Hematopoietic multipotent progenitor cell treated with erythropoietin and hydrocortisone succinate and interleukin-3 and kit ligand, for 8 days (in vitro differentiated cells): ENCODE measurements at regions not wholly inside any gene's neighbourhood (a gene's known extent, or its start where the extent isn't known, plus 50 kb on each side); places are given as distances from the start of the nearest gene placed in this dataset.

Experiments
- DNase-seq: peaks from one replicate; pipeline ENCODE4 v3.0.0-alpha.2; 2015

DNA sequence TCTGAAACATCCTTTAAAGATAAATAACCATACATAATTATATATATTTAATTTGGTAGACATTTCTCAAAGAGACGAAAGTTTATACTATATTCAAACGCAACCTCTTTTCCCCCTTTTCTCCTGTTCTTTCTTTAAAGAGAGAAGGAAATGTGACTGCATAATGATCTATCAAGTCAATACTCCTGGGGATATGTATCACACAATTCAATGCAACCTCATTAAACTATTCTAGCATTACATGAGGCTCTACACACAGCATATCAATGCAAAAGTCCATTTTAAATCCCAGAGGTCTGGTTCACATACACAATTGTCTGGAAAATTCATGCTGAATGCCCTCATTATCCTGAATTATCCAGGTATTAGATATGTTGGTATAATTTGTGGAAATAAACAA lies 330.7 kb downstream of the LMX1A start:
- no peak for DNase-seq

DNA sequence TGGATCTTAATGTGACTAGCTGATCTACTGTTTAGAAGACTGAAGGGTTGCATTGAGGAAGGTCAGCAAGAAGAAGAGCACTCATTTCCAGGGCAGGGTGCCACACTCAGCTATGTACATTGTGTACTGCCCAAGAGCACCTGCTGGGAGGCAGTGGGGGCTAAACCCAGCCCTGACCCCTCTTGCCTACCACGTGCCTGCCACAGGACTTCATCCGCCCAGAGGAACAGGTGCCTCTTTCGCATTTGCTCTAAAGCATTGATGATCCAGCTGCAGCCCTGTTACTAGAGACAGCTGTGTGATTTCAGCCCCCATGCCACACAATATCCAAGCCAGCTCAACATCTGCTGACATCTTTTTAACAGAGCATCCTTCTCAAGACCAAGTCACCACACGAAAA lies 341.8 kb downstream of the LMX1A start:
- no peak for DNase-seq

DNA sequence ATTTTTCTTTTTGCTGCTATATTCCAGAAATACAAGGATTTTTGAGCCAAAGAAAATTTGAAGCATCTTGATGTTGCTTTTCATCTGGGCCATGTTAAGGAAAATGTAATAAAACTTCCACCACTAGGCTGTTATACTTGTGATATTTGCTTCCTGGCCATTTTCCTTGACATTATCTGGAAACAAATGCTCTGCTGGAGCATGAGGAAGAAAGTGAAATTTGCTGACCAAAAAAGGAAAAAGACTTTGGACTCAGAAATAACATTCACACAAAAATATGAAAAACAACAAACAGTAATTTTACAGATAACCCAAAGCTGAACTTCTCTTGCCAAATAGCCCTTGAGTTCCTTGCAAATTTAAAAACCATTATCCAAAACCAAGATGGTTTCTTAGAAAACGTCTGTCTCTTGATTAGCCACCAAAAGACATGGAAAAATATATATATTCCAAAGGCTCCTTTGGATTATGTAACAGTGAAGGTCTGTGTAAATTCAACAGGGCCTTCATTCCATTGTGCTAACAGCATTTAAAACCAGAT lies 344.5 kb downstream of the LMX1A start:
- no peak for DNase-seq

DNA sequence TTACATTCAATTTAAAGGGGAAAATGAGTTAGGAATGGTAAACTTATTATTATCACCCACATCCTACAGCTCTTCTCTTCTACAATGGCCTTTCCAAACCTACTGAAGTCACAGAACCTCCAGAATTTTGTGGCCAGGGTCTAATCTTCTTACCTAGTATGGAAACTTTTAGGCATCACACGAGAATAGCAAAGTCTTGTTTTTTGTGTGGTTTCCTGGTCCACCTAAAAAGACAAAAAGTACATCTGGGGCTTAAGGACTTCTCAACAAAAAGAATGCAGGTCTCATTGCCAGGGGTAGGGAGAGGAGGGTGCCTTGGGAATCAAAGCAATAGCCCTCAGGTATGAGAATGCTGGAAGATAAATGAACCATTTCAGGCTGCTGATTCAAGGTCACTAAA lies 345.3 kb downstream of the LMX1A start:
- no peak for DNase-seq

DNA sequence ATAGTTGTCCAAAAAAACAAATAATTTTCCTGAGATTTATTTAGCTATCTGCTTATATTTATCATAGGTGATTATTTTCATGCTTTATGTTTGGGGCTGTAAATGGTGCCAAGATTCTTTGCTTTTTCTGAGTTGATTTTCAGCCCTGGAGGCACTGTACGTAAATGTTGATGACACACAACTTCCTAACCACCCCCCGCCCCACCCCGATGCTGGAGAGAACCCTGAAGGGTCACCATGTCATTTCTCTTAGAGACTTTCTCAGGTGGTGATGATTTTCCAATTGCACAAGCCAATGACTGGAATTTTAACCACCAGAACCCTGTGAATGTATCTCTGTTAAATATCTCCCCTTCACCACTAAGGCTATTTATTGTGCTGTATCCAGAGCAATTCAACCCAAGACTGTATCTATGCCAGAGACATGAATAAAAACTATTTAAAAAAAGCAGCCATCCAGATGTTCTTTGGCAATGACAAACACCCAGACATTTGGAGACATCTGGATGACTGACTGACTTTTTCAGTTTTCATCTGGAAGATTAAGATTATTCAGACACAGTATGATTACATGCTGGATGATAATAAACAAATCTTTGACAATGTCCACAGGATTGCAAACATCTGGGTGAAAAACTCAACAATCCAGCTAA lies 346.0 kb downstream of the LMX1A start:
- no peak for DNase-seq

DNA sequence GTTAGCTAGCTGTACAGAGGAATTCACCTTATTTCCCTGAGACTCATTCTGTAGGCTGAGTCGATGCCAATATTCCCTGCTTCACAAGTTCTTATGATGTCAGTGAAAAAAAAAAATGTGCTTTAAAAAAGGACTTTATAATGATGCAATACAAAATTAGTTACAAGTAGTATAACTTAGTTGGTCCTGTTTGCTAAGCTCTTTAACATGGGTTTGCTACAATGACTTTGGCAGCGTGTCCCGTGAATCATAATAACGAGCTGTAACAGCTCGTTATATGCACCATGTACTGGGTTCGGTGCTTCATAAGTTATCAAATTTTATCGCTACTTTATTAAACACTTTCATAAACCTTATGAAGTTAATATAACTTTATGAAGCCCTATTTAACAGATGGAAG lies 349.7 kb downstream of the LMX1A start:
- no peak for DNase-seq

DNA sequence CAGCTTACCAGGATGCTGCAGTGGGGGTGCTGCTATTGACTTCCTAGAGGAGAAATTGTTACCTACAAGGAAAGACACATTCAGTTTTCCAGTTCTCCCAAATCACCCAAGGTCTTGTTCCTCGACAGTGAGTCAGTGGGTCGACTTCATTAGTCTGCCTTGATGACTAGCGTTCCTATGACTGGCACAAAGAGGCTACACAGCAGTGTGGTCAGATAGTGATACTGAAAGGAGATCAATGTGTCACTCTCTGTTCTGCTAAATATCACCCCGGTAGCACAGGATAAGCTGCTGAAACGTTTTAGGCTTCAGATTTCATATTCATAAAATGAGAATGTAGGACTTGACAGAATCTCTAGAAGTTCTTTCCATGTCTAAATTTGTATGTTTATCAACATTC lies 357.4 kb downstream of the LMX1A start:
- no peak for DNase-seq

DNA sequence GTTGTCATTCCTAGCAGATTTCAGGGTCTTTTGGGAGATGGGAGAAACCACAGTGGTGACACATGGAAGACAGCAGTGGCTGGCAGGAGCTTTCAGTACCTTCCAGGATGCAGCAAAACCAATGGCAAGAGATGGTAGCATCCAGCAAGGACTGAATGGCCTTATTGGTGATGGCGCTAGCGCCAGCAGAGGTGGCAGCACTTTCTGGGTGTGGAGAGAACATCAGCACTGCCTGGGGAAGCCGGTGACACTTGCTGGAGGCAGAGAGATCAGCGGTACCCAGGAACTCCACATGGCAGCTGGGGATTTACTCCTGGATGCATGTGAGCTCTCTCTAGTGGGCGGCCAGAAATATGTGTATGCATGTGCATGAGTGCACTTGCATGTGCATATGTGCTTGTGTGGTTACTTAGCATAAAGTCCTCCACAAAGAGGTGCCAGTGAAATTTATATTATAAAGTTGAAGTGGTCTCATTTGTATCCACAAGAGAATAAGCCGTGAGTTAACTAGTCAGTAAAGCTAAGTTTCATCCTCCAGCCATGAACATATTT lies 364.7 kb downstream of the LMX1A start:
- DNase-seq, result no peak

DNA sequence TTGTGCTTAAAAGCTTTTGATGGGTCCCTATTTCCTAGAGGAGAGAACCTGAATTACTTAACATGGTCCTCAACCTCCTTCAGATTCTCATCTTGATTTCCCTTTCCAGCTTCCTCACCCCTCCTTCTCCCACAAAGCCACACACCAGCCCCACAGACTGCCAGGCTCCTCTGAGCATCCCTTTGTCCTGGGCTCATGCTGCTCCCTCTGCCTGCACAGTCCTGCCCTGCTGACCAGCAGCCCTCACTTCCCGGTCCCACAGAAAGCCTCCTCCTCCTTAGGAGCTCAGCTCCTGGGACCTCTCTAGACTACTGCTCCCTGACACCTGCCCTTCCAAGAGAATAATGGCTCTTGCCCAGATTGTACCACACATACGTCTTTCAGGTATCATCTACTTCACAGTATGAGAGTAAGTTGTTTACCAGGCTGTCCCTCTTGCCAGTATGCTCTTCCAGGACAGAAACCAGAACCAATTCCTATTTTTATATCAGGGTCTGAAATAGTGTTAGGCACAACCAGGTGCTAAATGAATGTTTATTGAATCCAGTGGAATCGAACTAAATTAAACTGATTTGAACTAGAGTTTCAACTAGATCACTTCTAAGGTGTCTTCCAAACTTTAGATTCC lies 373.4 kb downstream of the LMX1A start:
- DNase-seq, result no peak

DNA sequence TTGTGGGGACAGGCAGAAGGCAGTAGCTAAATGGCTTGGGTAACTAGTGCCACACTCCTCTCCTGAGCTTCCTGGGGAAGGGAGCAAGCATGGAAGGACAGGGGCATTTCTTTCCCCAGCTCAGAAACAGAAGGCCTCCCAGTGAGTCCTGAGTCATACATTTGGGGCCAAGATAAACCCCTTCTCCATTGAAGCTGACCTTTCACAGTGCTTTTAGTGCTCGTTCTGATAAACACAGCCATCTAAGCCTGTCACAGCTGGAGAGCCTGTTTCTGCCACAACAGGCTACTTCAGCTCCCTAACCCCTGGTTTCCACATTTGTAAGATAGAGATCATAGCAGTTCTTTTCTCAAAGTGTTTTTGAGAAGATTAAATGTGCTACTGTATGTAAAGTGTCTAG lies 374.0 kb downstream of the LMX1A start:
- DNase-seq, result no peak

DNA sequence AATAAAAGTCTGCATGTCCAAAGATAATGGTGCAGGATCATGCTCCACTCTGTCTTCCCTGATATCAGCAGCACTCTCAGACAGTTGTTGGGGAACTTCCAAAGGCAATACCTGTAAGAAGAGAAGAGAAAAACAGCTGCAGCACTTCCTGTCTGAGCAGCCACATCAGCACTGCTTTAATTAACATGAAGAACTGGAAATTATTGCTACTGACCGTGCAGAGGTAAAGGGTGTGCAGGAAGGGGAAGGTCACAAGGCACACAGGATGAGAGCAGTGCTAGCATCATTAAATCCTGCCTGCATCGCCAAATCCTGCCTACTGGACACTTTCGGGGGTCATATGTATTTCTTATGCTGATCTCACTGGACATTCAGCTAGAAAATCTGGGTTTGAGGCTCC lies 379.0 kb downstream of the LMX1A start:
- no peak for DNase-seq

DNA sequence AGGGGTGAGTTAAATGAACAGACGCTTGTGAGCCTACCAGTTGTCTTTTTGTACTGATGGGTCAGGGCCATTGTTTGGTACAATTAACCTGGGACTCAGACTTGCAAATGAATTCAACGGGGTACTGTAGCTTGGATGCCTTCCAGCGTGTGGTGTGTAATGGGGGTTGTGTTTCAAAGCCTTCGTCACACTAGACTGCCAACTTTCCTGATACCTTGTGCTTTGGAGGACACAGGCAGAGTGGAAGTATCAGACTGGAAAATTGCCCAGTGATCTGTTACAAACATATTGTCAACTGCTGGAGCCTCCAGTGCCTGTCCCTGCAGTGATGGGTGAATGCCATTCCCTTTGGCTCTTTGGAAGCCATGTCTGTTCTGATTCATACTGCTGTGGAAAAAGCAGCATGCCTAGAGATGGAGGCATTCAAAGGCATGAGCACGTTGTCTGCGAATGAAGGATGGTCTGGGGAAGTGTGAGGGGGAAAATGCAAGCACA lies 384.5 kb downstream of the LMX1A start:
- no peak for DNase-seq

DNA sequence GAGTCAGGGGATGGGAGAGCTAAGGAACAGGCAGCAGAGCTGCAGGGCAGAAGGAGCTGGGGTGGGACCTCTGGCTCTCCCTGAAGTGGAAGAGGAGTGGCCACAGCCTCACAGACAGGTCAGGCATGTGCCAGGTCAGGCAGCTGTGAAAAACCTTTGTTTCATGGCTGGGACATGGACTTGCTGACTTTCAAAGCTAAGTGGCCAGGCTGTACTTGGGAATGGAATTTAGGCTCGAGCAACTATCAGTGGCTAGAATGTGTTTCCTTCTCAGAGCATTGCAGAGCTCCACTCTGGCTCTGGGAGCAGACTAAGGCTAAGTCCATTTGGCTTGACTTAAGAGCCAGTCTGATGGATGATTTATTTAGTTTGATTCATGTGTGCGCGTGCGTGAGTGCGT lies 385.1 kb downstream of the LMX1A start:
- no peak for DNase-seq

DNA sequence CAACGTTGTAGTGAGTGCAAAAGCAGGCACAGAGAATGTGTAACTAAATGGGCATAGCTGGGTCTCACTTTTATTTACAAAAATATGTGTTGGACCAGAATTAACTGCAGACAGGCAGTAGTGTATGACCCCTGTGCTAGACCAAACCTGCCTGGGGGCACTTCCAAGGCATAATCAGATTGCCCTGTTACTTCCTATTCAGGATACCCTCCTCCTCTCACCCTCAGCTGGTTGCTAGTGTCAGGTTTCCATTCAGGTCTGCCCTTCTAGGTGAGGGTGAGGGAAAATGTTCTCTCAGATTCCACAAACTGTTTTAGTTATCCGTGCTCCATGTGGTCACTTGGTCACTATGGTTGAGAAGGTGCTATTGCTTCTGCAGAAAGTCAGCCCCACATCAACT lies 387.3 kb downstream of the LMX1A start:
- no peak for DNase-seq

DNA sequence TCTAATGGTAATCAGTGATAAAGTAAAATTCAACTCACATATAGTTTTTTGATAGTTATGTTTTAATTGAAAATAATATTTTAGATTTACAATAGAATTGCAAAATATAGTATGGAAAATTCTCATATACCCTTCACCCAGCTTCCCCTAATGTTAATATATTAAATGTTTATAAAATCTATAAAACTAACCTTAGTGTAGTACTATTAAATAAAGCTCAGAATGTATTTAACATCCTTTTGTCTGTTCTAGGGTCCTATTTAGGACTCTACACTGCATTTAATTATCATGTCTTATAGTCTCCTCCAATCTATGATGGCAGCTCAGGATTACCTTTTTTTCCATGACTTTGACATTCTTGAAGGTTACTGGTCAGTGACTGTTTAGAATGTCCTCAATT lies 389.2 kb downstream of the LMX1A start:
- DNase-seq, result no peak

DNA sequence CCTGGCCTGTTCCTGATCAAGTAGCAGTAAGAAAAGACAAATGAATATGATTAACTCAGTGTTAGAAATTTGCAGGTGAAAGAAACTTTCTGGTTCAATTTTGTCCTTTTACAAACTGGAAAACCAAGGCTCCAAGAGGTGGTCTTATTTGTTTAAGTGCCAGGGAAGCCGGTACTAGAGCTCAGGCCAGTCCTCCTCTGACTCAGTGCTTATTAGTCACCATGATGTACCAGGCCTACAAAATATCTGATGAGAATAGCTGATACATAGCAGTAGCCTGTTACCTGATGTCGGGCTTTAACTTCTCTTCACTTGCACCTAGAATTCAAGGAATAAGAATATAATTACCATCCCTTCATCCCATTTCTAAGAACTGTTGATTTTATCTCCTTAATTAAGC lies 394.8 kb downstream of the LMX1A start:
- DNase-seq, result no peak

DNA sequence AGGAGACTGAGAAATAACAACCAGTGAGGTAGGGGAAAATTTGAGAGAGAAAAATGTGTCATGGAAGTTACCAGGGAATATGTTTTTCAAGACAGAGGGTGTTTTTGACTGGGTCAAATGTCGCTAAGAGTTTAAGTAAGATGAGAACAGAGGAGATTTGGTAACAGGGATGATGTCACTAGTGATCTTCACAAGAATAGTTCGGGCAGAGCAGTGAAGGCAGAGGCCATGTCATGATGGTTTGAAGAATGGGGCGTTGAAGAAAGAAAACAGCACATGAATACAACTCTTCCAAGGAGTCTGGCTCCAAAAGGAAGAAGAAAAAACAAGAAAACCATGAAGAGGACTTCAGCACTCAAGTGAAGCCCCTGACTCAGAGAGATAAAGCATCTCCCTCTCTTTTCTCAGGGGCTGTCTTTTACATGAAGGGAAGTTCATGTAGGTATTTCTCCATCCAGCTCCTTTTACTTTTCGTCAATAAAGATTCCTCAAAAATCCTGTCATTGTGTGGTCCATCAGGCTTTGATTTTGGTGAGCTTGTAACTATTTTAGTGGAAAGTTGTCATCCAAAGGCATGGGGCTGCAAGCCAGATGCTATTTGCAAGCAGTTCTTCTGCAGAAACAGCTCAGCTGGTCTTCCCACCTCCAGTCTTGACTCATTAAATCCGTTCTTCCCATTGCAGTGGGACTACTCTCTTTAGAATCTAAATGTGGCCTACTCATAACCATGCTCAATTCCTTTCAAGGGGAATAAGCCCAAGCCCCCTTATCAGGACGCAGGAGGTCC lies 397.3 kb downstream of the LMX1A start:
- DNase-seq, result no peak

DNA sequence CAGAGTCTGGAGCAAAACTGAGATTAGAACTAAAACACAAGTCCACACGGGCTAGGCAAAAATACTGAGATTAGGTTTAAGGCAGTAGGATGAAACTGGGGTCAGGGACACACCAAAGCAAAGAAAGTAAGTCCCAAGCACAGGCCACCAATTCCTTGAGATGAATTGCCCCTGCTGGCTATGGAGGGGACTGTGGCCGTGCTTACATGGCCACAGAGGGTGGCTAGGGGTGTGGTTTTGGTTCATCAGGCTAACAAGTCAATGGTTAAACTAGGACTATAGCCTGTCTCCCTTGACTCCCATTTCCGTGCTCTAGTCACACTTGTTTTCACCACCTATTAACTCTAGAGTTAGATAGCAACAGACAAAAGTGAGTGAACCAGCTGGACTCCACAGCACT lies 394.8 kb downstream of the PBX1 start:
- no peak for DNase-seq

DNA sequence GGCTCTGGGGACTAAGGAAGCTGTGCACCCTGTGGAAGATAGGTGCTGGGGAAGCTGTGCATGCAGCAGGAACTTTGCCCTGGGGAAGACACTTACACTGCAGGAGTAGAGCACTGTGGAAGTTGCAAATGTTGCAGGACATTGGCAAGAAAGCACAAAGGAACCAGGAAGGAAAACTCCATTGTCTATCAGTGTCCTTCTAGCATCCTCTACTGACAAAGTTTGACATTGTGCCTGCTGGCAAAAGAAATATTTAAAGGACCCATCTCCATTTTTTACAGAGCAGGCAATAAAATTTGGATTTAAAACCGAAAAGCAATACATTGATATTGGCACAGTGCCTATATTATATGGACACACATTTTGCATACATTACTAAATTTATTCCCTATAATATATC lies 394.1 kb downstream of the PBX1 start:
- no peak for DNase-seq

DNA sequence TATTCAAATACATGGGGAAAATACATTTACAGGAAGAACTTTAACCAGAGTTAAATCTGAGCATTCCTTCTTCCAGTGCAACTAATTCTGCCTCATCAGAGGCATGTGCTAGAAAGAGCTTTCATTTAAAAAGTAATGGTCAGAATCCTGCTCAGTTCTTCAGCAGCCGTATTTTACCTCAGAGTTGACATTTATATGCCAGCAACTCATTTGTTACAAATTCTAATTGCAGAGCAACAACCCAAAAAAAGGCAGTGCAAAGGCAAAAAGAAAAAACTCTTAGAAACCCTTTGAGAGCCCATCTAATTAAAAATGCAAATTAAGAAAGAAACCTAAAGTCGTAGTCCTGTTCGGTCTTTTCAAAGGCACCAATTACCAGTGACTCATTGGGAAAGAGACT lies 392.5 kb downstream of the PBX1 start:
- no peak for DNase-seq

DNA sequence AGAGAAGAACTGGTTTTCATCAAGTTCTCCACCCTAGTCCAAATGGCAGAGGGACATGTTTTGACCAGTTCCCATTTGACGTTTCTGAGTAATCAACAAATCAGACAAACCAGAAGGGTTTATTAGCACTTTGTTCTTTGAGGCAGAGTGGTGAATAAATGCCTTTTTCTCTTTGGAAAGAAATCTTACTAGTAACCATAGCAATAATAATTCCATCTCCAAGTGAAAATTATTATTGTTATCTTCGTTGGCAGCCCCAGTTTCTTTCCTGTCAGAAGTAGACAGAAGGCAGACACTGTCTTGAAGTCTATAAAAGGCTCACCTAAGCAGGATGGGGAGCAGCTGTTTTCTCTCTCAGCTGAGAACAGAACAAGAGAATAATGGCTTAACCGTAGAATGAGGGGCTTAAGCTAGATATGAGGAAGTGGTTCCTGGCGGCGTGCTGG lies 391.6 kb downstream of the PBX1 start:
- DNase-seq, result no peak

DNA sequence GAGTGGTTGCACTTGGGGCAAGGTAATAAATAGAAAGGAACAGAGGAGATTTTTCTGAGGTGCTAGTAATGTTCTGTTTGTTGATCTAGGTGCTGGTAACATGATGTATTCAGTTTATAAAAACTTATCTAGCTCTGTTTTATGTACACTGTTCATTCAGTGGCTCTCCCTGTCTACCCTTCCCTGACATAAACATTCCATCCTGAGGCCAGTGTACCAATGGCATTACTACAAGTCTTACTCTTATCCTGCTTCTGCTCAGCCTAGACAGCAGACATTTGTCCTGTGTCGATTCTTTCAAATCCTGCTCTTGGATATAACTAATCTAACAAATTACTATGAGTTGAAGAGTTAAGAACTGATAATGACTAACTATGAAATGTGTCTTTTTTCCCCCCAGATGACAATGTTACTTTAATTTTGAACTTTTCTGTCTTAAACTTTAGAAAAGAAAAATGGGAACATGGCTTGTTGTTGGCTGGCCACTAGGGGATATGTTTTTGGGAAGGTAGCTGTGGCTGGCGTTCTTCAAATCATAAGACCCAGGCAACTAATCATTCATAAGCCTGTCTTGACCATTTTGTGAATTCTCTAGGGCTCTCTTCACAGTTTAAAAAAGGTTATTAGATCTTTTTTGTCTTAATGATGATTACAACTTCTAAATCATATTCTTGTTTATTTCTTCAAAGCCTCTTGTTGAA lies 390.9 kb downstream of the PBX1 start:
- no peak for DNase-seq

DNA sequence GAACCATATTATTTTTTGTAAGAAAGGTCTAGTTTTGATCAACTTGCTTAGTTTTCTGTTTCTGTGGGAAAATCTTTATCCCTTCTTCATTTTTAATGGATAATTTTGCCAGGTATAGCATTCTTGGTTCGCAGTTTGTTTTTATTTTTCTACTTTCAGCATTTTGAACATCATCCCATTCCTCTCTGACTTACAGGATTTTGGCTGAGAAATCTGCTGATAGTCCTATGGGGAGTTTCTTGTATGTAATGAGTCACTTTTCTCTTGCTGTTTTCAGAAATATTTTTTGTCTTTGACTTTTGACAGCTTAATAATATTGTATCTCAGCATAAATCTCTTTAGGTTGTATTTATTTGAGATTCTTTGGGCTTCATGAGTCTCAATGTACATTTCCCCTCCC lies 389.1 kb downstream of the PBX1 start:
- DNase-seq, result no peak
